ENCODE measurements at regions not wholly inside any gene's neighbourhood (a gene's known extent, or its start where the extent isn't known, plus 50 kb on each side); places are given as distances from the start of the nearest gene placed in this dataset.
"Not testable (repeated sequence)": the region's sequence is repeated elsewhere in the genome, so short reads cannot be mapped to it uniquely, and the experiment has no call there.

- no peak for DNase-seq (ENCODE audit: extremely low read depth in 1 of 2, low read depth in 1 of 2)
Measured at GRCh38 chr10:80855348-80855971, 317.8 kb downstream of the SH2D4B start.

GRCh38 chr10:80856186-80856585, 318.5 kb downstream of the SH2D4B start:
- no peak for DNase-seq (ENCODE audit: extremely low read depth in 1 of 2, low read depth in 1 of 2)

GRCh38 chr10:80859279-80859678, 321.6 kb downstream of the SH2D4B start:
- DNase-seq (ENCODE audit: extremely low read depth in 1 of 2, low read depth in 1 of 2) = not testable (repeated sequence)

- DNase-seq (ENCODE audit: extremely low read depth in 1 of 2, low read depth in 1 of 2) = no peak
Measured at GRCh38 chr10:80860719-80861118, 323.0 kb downstream of the SH2D4B start.

- no peak for DNase-seq (ENCODE audit: extremely low read depth in 1 of 2, low read depth in 1 of 2)
Measured at GRCh38 chr10:80861882-80862281, 324.2 kb downstream of the SH2D4B start.

DNA sequence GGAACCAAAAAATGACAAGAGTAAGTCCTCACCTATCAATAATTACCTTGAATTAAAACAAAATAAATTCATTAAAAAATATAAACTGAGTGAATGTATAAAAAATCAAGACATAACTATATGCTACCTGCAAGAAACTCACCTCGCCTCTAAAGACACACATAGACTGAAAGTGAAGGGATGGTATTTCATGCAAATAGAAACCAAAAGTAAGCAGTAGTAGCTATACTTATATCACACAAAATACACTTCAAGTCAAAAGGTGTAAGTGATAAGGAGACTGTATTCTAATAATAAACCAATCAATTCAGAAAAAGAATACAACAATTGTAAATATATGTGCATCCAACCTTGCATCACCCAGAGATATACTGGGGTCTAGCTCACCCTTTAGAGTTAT, 332.6 kb downstream of the SH2D4B start:
- no peak for DNase-seq (ENCODE audit: extremely low read depth in 1 of 2, low read depth in 1 of 2)

- DNase-seq (ENCODE audit: extremely low read depth in 1 of 2, low read depth in 1 of 2) = no peak
Measured at GRCh38 chr10:80871083-80871482, 333.4 kb downstream of the SH2D4B start.

DNA sequence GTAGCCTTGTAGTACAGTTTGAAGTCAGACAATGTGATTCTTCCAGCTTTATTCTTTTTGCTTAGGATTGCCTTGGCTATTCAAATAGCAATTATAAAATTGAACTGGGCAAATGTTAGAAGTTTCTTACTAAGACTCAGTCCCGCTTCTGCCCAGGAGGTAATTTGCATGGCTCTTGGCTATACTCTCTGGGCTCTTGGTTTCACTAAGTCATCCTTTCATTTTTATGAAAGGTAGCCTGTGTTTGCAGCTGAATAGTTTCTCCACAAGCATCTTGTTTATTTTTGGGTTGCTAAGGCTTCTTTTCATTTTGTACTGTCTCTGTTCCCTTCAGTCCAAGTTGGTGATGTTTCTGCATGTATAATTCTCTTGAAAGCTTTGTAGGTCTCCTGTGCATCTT, 340.6 kb downstream of the SH2D4B start:
- no peak for DNase-seq (ENCODE audit: extremely low read depth in 1 of 2, low read depth in 1 of 2)

- no peak for DNase-seq (ENCODE audit: extremely low read depth in 1 of 2, low read depth in 1 of 2)
Measured at GRCh38 chr10:80890146-80890545, 352.4 kb downstream of the SH2D4B start.

- no peak for DNase-seq (ENCODE audit: extremely low read depth in 1 of 2, low read depth in 1 of 2)
Measured at GRCh38 chr10:80893256-80893655, 355.6 kb downstream of the SH2D4B start.

GRCh38 chr10:80894311-80894791, 356.6 kb downstream of the SH2D4B start:
- DNase-seq (ENCODE audit: extremely low read depth in 1 of 2, low read depth in 1 of 2) = no peak

GRCh38 chr10:80894797-80895467, 357.2 kb downstream of the SH2D4B start:
- no peak for DNase-seq (ENCODE audit: extremely low read depth in 1 of 2, low read depth in 1 of 2)

DNA sequence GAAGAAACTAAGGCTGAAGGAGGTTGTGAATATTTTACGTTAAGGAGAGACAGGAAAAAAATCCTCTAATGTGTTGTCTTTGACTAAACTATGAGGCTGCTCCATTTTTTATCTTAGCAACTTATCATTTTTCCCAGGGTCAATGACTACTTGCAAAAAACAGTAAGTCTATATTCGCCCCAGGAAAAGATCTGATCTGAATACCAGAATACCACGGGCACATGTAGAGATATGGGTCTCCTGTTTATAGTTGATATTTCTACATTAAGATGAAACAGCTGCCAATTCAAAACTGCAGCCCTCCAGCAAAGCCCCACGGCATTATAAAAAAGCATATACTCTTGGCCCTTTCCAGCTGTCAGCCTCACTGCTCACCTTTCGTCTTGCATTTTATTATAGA, 358.4 kb downstream of the SH2D4B start:
- no peak for DNase-seq (ENCODE audit: extremely low read depth in 1 of 2, low read depth in 1 of 2)

DNA sequence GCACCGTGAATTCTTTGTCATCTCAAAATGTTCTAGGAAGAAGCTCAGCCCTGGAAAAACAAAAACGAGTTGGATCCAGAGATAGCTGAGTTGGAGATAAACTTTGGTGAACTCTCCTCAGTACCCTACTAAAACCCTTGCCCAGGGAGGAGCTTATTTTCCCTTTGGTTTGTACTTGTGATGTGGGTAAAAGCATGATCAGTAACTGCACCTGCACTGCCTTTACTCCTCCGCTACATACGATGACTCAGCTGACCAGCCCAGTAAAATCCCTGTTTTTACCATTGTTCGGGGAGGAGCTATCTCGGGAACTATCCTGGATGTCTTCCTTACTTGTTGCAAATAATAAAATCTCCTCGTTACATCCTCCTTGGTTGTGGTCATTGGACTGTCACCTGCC, 359.3 kb downstream of the SH2D4B start:
- no peak for DNase-seq (ENCODE audit: extremely low read depth in 1 of 2, low read depth in 1 of 2)

- DNase-seq (ENCODE audit: extremely low read depth in 1 of 2, low read depth in 1 of 2) = no peak
Measured at GRCh38 chr10:80900661-80901060, 363.0 kb downstream of the SH2D4B start.

DNA sequence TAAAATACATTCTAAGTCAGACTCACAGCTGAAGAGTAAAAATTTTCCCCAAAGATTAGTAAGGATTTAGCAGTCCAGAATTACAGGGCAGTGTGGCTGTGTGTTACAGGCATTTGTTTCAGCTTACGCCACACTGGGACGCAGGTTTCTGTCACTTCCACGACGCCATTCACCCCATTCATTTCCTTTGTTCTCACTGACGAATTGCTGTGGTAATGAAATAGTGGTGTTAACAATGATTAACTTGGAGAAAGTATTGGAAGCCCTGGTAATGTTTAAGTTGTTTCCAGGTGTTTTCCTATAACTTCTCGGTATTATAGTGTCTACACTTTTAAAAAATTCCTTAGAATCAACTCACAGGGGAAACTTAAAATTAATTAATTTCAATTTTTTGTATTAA, 370.9 kb downstream of the SH2D4B start:
- no peak for DNase-seq (ENCODE audit: extremely low read depth in 1 of 2, low read depth in 1 of 2)

DNA sequence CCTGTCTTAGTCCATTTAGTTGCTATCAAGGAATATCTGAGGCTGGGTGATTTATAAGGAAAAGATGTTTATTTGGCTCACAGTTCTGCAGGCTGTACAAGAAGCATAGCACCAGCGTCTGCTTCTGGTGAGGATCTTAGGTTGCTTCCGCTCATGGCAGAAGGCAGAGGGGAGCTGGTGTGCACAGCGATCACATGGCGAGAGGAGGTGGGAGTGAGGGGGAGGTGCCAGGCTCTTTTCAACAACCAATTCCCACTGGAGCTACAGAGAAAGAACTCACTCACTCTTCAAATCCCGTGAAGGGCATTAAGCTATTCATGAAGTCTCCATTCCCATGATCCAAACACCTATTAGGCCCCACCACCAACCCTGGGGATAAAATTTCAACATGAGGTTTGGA, 371.6 kb downstream of the SH2D4B start:
- DNase-seq (ENCODE audit: extremely low read depth in 1 of 2, low read depth in 1 of 2) = no peak

- DNase-seq (ENCODE audit: extremely low read depth in 1 of 2, low read depth in 1 of 2) = no peak
Measured at GRCh38 chr10:80917636-80918035, 379.9 kb downstream of the SH2D4B start.

DNA sequence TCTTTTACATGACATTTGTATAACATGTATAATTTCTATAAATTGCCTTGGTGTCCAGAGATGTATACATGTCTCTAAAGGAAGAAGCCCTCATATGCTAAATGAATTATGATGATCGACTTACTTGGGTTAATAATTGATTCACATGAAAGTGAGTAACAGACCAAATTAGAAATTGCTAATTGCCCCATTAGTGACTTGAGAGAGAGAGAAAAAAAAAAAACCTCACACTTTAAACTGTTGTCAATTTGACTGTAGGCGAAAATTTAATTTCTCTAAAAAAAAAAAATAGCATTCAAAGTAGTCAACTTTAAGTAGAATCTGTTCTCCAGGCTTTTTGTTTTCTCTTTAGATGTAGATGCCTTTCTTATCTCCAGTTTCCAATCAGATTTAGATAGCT, 383.3 kb downstream of the SH2D4B start:
- no peak for DNase-seq (ENCODE audit: extremely low read depth in 1 of 2, low read depth in 1 of 2)

GRCh38 chr10:80924063-80924952, 386.6 kb downstream of the SH2D4B start:
- DNase-seq (ENCODE audit: extremely low read depth in 1 of 2, low read depth in 1 of 2) = no peak

GRCh38 chr10:80927419-80928078, 389.8 kb downstream of the SH2D4B start:
- no peak for DNase-seq (ENCODE audit: extremely low read depth in 1 of 2, low read depth in 1 of 2)

Data from stimulated activated CD8-positive, alpha-beta memory T cell treated with anti-CD3 and anti-CD28 coated beads, Interleukin-7, amount 100 ng/mL, for 48 hours (primary cell).